BLaER1 treated with 17β-estradiol and CSF1 and Interleukin-3, amounts not matched to agents 10 nM and 100 nM (cell line): ENCODE measurements at regions not wholly inside any gene's neighbourhood (a gene's known extent, or its start where the extent isn't known, plus 50 kb on each side); places are given as distances from the start of the nearest gene placed in this dataset.

ENCODE experiments used
- H3K27ac ChIP-seq, 11 experiments: shearing (Covaris generic); formaldehyde crosslinking; 2 replicates each; pipeline ENCODE4 v1.8.1; 2022
- H3K27me3 ChIP-seq, 11 experiments: shearing (Covaris generic); formaldehyde crosslinking; 2 replicates each; pipeline ENCODE4 v1.8.1; 2022
- H3K36me3 ChIP-seq, 11 experiments: shearing (Covaris generic); formaldehyde crosslinking; 2 replicates each; pipeline ENCODE4 v1.8.1; 2022
- H3K4me1 ChIP-seq, 10 experiments: shearing (Covaris generic); formaldehyde crosslinking; 2 replicates each; pipeline ENCODE4 v1.8.1; 2022
- H3K4me2 ChIP-seq, 11 experiments: shearing (Covaris generic); formaldehyde crosslinking; 2 replicates each; pipeline ENCODE4 v1.8.1; 2022
- H3K4me3 ChIP-seq, 10 experiments: shearing (Covaris generic); formaldehyde crosslinking; 2 replicates each; pipeline ENCODE4 v1.8.1; 2022
- H3K9ac ChIP-seq, 11 experiments: shearing (Covaris generic); formaldehyde crosslinking; 2 replicates each; pipeline ENCODE4 v1.8.1; 2022
- H3K9me3 ChIP-seq, 11 experiments: shearing (Covaris generic); formaldehyde crosslinking; replicated peaks in 1 of 11; 2 replicates each; pipeline ENCODE4 v1.8.1; 2022
- H4K20me1 ChIP-seq, 11 experiments: shearing (Covaris generic); formaldehyde crosslinking; 2 replicates each; pipeline ENCODE4 v1.8.1; 2022
- Cebpa-rat ChIP-seq, 11 experiments: shearing (Covaris generic); IDR thresholded peaks; 2 replicates each; pipeline ENCODE4 v1.8.1; 2022

DNA sequence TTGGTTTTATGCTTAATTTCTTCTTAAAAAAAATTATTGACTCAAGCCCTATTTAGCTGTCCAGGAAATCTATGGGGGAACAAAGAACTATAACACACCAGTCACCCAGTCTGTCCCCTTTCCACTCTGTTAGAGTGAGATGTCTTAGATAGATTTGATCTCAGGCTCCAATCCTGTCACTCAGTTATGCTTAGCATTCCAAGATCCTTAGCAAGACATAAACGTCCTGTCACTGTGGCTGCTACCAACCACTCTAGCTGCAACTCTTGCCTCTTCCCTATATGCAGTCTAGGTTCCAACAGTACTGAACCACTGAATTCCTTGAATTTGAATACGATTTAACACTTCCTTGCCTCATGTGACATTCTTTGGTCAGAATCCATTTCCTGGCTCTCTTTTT is 241.9 kb upstream of the NWD2 start:
- Histone ChIP-seq H3K4me1 (peaks cover 0 to 13% (median 7%) of the 10 kb centered on the region in 10 experiments; a peak in 9 of 20 replicates), H4K20me1 (no peaks in the 10 kb centered on the region), H3K9ac (no peak overlapping the region), H3K4me2 (no peak overlapping the region), H3K9me3 (peaks cover 27 to 56% (median 45%) of the 10 kb centered on the region in 11 experiments; a peak in 21 of 22 replicates), H3K27me3 (no peaks in the 10 kb centered on the region), H3K36me3 (no peaks in the 10 kb centered on the region), H3K4me3 (no peak overlapping the region), H3K27ac (no peak overlapping the region)
- TF ChIP-seq Cebpa-rat (IDR thresholded peaks at IDR 0.05) = no peak

DNA sequence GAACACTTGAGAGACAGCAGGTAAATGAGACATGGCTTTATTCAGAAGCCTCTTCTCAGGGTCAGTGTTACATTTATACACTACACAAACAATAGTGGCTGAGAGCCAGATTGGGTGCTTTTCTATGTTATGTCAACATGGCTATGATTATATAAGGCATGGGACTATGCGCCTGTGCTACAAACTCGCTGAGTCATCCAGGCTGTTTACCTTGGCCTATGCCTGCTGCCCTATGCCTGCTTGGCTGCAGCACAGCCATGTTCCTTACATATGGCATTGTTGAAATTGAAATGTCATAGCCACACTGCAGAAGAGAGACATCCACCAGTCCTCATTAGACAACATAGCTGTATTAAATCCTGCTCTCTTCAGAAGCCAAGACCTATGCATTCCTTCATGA is 236.3 kb upstream of the NWD2 start:
- Histone ChIP-seq H3K4me2 (no peak overlapping the region), H3K4me3 (no peak overlapping the region), H3K9ac (no peak overlapping the region), H3K36me3 (no peaks in the 10 kb centered on the region), H4K20me1 (no peaks in the 10 kb centered on the region), H3K27ac (no peak overlapping the region), H3K4me1 (no peaks in the 10 kb centered on the region), H3K9me3 (peaks cover 33 to 61% (median 53%) of the 10 kb centered on the region in 11 experiments), H3K27me3 (no peaks in the 10 kb centered on the region)
- TF ChIP-seq Cebpa-rat (IDR thresholded peaks at IDR 0.05) = no peak

DNA sequence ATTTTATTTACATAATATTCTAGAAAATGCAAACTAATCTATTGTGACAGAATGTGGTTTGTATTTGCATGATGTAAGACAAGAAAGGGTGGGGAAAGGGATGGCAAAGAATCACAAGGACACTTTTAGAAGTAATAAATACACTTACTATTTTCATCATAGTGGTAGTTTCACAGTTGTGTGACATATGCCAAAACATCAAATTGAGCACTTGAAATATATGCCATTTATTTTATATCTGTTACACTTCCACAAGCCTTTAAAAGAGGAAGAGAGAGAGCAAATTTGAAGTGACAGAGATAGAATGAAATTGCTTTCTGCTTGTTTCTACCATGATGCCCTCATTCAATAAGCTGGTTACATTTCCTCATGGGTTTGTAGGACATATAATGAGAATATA is 230.0 kb upstream of the NWD2 start:
- H4K20me1 ChIP-seq = no peaks in the 10 kb centered on the region
- H3K36me3 ChIP-seq = no peaks in the 10 kb centered on the region
- H3K27me3 ChIP-seq = no peaks in the 10 kb centered on the region
- peaks cover 0 to 9% (median 0%) of the 10 kb centered on the region in 10 experiments; a peak in 2 of 20 replicates for H3K4me1 ChIP-seq
- no peak overlapping the region for H3K9ac ChIP-seq
- no peak overlapping the region for H3K4me3 ChIP-seq
- H3K27ac ChIP-seq = no peak overlapping the region
- H3K9me3 ChIP-seq = peaks cover 0 to 11% (median 6%) of the 10 kb centered on the region in 11 experiments; a peak in 12 of 22 replicates
- no peak for TF ChIP-seq Cebpa-rat (IDR thresholded peaks at IDR 0.05)
- H3K4me2 ChIP-seq = no peak overlapping the region

- peaks cover 0 to 11% (median 6%) of the 10 kb centered on the region in 11 experiments; a peak in 12 of 22 replicates for H3K9me3 ChIP-seq
Observed at GRCh38 chr4:37015391-37015790, 229.2 kb upstream of the NWD2 start.

GRCh38 chr4:37023504-37023903 is 221.0 kb upstream of the NWD2 start:
- no peaks in the 10 kb centered on the region for H3K4me1 ChIP-seq
- no peaks in the 10 kb centered on the region for H4K20me1 ChIP-seq
- H3K4me2 ChIP-seq = no peak overlapping the region
- H3K36me3 ChIP-seq = no peaks in the 10 kb centered on the region
- no peak overlapping the region for H3K9ac ChIP-seq
- no peaks in the 10 kb centered on the region for H3K27me3 ChIP-seq
- no peak overlapping the region for H3K4me3 ChIP-seq
- H3K27ac ChIP-seq = no peak overlapping the region
- no peak for TF ChIP-seq Cebpa-rat (IDR thresholded peaks at IDR 0.05)
- peaks cover 0 to 4% (median 0%) of the 10 kb centered on the region in 11 experiments; a peak in 2 of 22 replicates for H3K9me3 ChIP-seq

More at GRCh38 chr4:37015391-37015790, 229.2 kb upstream of the NWD2 start:
- no peaks in the 10 kb centered on the region for H3K27me3 ChIP-seq
- H3K4me3 ChIP-seq = no peak overlapping the region
- H3K4me2 ChIP-seq = no peak overlapping the region
- H3K4me1 ChIP-seq = peaks cover 0 to 9% (median 0%) of the 10 kb centered on the region in 10 experiments; a peak in 2 of 20 replicates
- no peak overlapping the region for H3K9ac ChIP-seq
- no peak for TF ChIP-seq Cebpa-rat (IDR thresholded peaks at IDR 0.05)
- H4K20me1 ChIP-seq = no peaks in the 10 kb centered on the region
- H3K27ac ChIP-seq = no peak overlapping the region
- no peaks in the 10 kb centered on the region for H3K36me3 ChIP-seq

GRCh38 chr4:37023996-37024395 is 220.5 kb upstream of the NWD2 start:
- H3K9ac ChIP-seq = no peak overlapping the region
- no peak overlapping the region for H3K4me3 ChIP-seq
- no peak overlapping the region for H3K27ac ChIP-seq
- no peaks in the 10 kb centered on the region for H3K4me1 ChIP-seq
- H3K36me3 ChIP-seq = no peaks in the 10 kb centered on the region
- H4K20me1 ChIP-seq = no peaks in the 10 kb centered on the region
- peaks cover 0 to 4% (median 0%) of the 10 kb centered on the region in 11 experiments; a peak in 2 of 22 replicates for H3K9me3 ChIP-seq
- no peak for TF ChIP-seq Cebpa-rat (IDR thresholded peaks at IDR 0.05)
- H3K4me2 ChIP-seq = no peak overlapping the region
- H3K27me3 ChIP-seq = no peaks in the 10 kb centered on the region

- Histone ChIP-seq H3K4me1 (no peaks in the 10 kb centered on the region), H3K27me3 (no peaks in the 10 kb centered on the region), H3K27ac (no peak overlapping the region), H4K20me1 (no peaks in the 10 kb centered on the region), H3K4me3 (no peak overlapping the region), H3K9me3 (peaks cover 0 to 6% (median 0%) of the 10 kb centered on the region in 11 experiments; a peak in 1 of 22 replicates), H3K36me3 (no peaks in the 10 kb centered on the region), H3K4me2 (no peak overlapping the region), H3K9ac (no peak overlapping the region)
- TF ChIP-seq Cebpa-rat (IDR thresholded peaks at IDR 0.05) = no peak
Observed at GRCh38 chr4:37040816-37041215, 203.7 kb upstream of the NWD2 start.

DNA sequence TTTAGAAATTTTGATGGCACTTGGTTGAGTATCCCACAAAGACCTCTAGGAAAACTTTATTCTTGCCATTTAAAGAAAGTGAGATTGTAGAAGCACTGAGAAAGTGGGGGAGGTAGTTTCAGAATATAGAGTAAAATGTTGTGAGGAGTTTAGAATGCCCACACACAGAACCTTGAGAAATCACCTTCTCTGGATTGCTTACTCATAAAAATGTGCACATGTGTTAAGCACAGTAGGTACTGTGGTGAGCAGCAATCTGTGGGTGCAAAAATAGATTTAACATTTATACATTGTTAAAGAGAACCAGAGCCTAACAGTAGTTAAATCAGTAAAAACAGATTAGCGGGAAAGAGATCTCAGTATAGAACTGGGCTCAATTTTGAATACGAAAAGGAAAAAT is 201.2 kb upstream of the NWD2 start:
- Histone ChIP-seq H3K9ac (no peak overlapping the region), H3K36me3 (no peaks in the 10 kb centered on the region), H4K20me1 (no peaks in the 10 kb centered on the region), H3K27me3 (no peaks in the 10 kb centered on the region), H3K4me1 (no peaks in the 10 kb centered on the region), H3K4me3 (no peak overlapping the region), H3K27ac (no peak overlapping the region), H3K9me3 (peaks cover 0 to 6% (median 0%) of the 10 kb centered on the region in 11 experiments; a peak in 1 of 22 replicates), H3K4me2 (no peak overlapping the region)
- TF ChIP-seq Cebpa-rat (IDR thresholded peaks at IDR 0.05) = no peak

- no peak overlapping the region for H3K9ac ChIP-seq
- H3K4me2 ChIP-seq = no peak overlapping the region
- no peak overlapping the region for H3K4me3 ChIP-seq
- no peaks in the 10 kb centered on the region for H3K36me3 ChIP-seq
- H3K4me1 ChIP-seq = no peaks in the 10 kb centered on the region
- H3K9me3 ChIP-seq = no peaks in the 10 kb centered on the region
- no peak overlapping the region for H3K27ac ChIP-seq
- no peak for TF ChIP-seq Cebpa-rat (IDR thresholded peaks at IDR 0.05)
- no peaks in the 10 kb centered on the region for H3K27me3 ChIP-seq
- H4K20me1 ChIP-seq = no peaks in the 10 kb centered on the region
Observed at GRCh38 chr4:37051111-37051510, 193.4 kb upstream of the NWD2 start.

DNA sequence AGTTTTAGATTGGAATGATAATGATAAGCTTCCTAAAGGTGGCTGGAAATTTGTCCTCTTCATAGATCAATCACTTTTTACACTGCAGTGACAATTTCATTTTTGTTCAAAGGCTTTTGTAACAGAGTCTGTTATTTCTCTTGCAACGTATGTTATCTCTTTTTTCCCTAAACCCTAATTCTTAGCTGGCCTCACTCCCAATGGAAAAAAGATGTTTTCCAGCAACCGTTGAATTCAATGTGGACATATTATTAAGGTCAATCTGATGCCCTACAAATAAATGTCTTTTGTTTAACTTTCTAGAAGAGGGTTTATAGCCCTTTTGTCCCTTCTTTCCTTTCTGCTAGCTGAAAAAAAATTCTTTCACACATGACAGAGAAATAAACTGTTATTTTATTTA is 192.7 kb upstream of the NWD2 start:
- Histone ChIP-seq H3K36me3 (no peaks in the 10 kb centered on the region), H3K4me1 (no peaks in the 10 kb centered on the region), H3K9ac (no peak overlapping the region), H3K4me2 (no peak overlapping the region), H3K27me3 (no peaks in the 10 kb centered on the region), H4K20me1 (no peaks in the 10 kb centered on the region), H3K9me3 (no peaks in the 10 kb centered on the region), H3K27ac (no peak overlapping the region), H3K4me3 (no peak overlapping the region)
- TF ChIP-seq Cebpa-rat (IDR thresholded peaks at IDR 0.05) = no peak
